Activated CD8-positive, alpha-beta T cell treated with anti-CD3 and anti-CD28 coated beads for 36 hours (primary cell): ENCODE measurements at regions not wholly inside any gene's neighbourhood (a gene's known extent, or its start where the extent isn't known, plus 50 kb on each side); places are given as distances from the start of the nearest gene placed in this dataset.

Experiments
- ATAC-seq: fragments of 200-7000 bp; cut with Tn5 transposase; one replicate; pipeline ENCODE4 v1.10.0; 2021; ENCODE audit warnings: mild to moderate bottlenecking, moderate library complexity
- CTCF ChIA-PET: fragments of 350-600 bp; sonication (Branson Sonifier 250); formaldehyde crosslinking; loops from one replicate; lab custom pipeline; 2021; ENCODE audit warnings: antibody characterized with exemption; lab: Charles Lee
- POLR2A ChIA-PET: fragments of 350-600 bp; sonication (Branson Sonifier 250); formaldehyde crosslinking; loops from one replicate; lab custom pipeline; 2021; ENCODE audit warnings: antibody characterized with exemption; lab: Charles Lee
- DNase-seq: peaks from one replicate; pipeline ENCODE4 v3.0.0-alpha.2; 2020
- H3K27ac Mint-ChIP-seq: one replicate; pipeline ENCODE4 v1.8.0; 2021; ENCODE audit warnings: mild to moderate bottlenecking, mixed read lengths
- H3K27me3 Mint-ChIP-seq: one replicate; pipeline ENCODE4 v1.8.0; 2021; ENCODE audit warnings: mixed read lengths
- H3K36me3 Mint-ChIP-seq: one replicate; pipeline ENCODE4 v1.8.0; 2021; ENCODE audit warnings: low read depth, mixed read lengths
- H3K4me1 Mint-ChIP-seq: one replicate; pipeline ENCODE4 v1.8.0; 2021; ENCODE audit warnings: low read depth, mixed read lengths
- H3K4me3 Mint-ChIP-seq: one replicate; pipeline ENCODE4 v1.8.0; 2021; ENCODE audit warnings: mild to moderate bottlenecking, moderate library complexity, mixed read lengths
- H3K9me3 Mint-ChIP-seq: one replicate; pipeline ENCODE4 v1.8.0; 2021; ENCODE audit warnings: mixed read lengths
- intact Hi-C: fragments of 100-400 bp; cut with micrococcal nuclease; formaldehyde crosslinking; loops from one replicate; pipeline ENCODE4 v1.10.0; 2022
- TF ChIP-seq, protein P1 (sequence below): fragments of 200-600 bp; IDR thresholded peaks from one replicate; pipeline ENCODE4 v1.8.0; 2022; ENCODE audit warnings: antibody characterized with exemption, mild to moderate bottlenecking

DNA sequence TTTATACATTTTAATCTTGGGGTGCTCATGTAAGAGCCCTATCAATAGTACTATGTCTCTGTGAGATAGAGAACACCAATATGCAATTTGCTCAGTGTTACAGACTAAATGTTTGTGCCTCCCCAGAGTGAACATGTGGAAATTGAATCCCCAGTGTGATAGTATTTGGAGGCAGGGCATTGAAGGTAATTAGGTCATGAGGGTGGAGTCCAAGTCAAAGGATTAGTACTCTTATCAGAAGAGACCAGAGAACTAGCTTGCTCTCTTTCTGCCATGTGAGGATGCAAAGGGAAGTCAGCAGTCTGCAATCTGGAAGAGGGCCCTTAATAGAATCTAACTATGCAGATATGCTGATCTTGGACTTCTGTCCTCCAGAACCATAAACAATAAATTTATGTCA, 1317.0 kb downstream of the STIM2 start:
- Mint-ChIP-seq H3K27me3 (no peaks in the 10 kb centered on the region), H3K36me3 (no peaks in the 10 kb centered on the region), H3K4me1 (no peaks in the 10 kb centered on the region), H3K27ac (no peak overlapping the region), H3K9me3 (peaks cover 6% of the 10 kb centered on the region), H3K4me3 (no peak overlapping the region)
- TF ChIP-seq, protein P1, sequence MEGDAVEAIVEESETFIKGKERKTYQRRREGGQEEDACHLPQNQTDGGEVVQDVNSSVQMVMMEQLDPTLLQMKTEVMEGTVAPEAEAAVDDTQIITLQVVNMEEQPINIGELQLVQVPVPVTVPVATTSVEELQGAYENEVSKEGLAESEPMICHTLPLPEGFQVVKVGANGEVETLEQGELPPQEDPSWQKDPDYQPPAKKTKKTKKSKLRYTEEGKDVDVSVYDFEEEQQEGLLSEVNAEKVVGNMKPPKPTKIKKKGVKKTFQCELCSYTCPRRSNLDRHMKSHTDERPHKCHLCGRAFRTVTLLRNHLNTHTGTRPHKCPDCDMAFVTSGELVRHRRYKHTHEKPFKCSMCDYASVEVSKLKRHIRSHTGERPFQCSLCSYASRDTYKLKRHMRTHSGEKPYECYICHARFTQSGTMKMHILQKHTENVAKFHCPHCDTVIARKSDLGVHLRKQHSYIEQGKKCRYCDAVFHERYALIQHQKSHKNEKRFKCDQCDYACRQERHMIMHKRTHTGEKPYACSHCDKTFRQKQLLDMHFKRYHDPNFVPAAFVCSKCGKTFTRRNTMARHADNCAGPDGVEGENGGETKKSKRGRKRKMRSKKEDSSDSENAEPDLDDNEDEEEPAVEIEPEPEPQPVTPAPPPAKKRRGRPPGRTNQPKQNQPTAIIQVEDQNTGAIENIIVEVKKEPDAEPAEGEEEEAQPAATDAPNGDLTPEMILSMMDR = no peak
- DNase-seq (no peak), ATAC-seq (no peak)
- ChIA-PET CTCF (no interaction called here), POLR2A (no interaction called here)
- intact Hi-C loops = no loop called here

DNA sequence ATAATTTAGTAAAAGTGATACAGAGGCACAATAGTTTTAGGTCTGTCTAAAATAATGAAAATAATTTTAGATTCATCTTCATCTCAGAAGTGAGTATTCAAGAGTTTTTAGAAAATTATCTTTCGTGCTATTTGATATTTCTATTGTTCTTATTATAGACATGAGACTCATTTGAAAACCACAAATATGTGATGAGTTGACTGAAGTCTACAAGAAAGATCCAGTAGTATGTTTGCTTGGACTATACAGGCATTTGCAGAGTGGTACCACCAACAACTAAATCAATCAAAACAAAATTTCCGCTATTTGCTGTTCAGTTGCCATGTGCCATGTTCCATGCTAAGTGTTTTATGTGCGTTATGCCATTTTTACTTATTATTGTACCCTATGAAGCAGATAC, 1318.5 kb downstream of the STIM2 start:
- Mint-ChIP-seq H3K4me1 (no peaks in the 10 kb centered on the region), H3K27me3 (no peaks in the 10 kb centered on the region), H3K36me3 (no peaks in the 10 kb centered on the region), H3K9me3 (peaks cover 10% of the 10 kb centered on the region), H3K27ac (no peak overlapping the region), H3K4me3 (no peak overlapping the region)
- ATAC-seq (no peak), DNase-seq (no peak)
- ChIA-PET POLR2A (no interaction called here), CTCF (no interaction called here)
- TF ChIP-seq, protein P1 = no peak
- intact Hi-C loops = no loop called here

DNA sequence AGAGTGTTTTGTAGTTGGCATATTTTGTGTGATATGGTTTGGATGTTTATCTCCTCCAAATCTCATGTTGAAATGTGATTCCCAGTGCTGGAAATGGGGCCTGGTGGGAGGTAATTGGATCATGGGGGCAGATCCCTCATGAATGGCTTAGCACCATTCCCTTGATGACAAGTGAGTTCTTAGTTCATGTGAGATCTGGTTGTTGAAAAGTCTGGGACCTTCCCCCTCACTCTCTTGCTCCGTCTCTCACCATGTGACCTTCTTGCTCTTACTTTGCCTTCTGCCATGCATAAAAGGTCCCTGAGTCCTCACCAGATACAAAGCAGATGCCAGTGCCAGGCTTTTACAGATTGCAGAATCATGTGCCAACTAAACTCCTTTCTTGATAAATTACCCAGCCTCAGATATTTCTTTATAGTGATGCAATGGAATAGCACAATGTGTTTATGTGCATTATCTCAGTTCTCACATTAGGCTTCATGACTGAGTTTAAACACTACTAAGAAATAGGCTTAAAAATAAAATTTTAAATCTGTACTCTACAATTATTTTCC, 1348.8 kb downstream of the STIM2 start:
- DNase-seq (no peak), ATAC-seq (no peak)
- Mint-ChIP-seq H3K4me3 (no peak overlapping the region), H3K9me3 (peaks cover 15% of the 10 kb centered on the region), H3K27me3 (no peaks in the 10 kb centered on the region), H3K36me3 (no peaks in the 10 kb centered on the region), H3K27ac (no peak overlapping the region), H3K4me1 (no peaks in the 10 kb centered on the region)
- intact Hi-C loops = no loop called here
- CTCF ChIA-PET = no interaction called here
- POLR2A ChIA-PET = no interaction called here
- TF ChIP-seq, protein P1 = no peak

DNA sequence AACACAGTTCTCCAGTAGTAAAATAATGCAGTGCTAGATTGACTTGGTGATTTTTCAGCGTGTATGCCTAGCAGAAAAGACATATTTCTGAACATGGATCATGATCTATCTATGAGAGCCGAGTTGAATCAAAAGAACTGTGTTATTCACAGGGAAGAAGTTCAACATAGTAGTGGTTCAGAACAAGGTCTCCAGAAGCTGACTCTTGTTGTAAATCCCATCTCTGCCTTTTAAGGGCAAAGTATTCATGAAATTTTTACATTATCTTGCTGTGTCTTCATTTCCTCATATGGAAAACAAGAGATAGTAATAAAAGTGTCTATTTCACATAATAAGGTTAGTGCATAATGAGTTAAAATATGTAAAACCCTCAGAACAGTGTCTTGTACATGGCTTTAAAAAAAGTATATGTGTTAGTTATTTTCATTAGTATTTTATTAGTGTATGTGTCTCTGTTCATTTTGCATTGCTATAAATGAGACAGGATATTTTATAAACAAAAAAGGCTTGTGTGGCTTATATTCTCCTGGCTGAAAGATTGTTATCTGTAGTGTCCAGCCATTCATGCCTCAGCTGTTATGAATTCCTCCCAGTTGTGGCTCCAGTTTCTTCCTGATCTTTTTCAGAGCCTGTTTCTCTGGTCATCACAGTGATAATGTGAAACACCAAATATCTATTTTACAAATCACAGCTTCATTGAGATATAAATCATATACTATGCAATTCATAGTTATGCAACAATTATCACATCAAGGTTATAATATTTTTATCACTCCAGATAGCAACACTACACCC, 1351.2 kb downstream of the STIM2 start:
- DNase-seq (no peak), ATAC-seq (no peak)
- TF ChIP-seq, protein P1 = no peak
- Mint-ChIP-seq H3K27ac (no peak overlapping the region), H3K27me3 (no peaks in the 10 kb centered on the region), H3K4me1 (no peaks in the 10 kb centered on the region), H3K36me3 (no peaks in the 10 kb centered on the region), H3K9me3 (peaks cover 6% of the 10 kb centered on the region), H3K4me3 (no peak overlapping the region)
- intact Hi-C loops = no loop called here
- ChIA-PET CTCF (no interaction called here), POLR2A (no interaction called here)

DNA sequence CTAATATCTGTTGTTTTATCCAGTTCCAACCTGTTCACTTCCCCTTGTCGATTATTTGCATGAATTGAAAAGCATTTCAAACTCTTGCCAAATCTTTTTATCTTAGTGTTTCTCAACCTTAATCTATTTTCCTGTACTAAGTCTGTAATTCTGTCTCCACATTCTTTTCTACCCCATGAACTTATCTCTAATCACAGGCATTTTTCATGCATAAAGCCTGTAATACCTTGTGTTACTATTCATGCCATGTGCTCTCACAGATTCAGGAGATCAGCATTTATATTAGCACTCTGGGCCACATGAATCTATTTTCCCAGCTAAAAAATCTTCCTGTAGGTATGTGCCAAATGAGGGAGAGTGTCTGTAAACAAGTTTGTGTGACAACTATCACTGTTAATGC, 1360.9 kb downstream of the STIM2 start:
- no peak overlapping the region for H3K4me3 Mint-ChIP-seq
- DNase-seq = no peak
- ATAC-seq = no peak
- TF ChIP-seq, protein P1 = no peak
- peaks cover 2% of the 10 kb centered on the region for H3K9me3 Mint-ChIP-seq
- no peaks in the 10 kb centered on the region for H3K27me3 Mint-ChIP-seq
- POLR2A ChIA-PET = no interaction called here
- CTCF ChIA-PET = no interaction called here
- H3K4me1 Mint-ChIP-seq = no peaks in the 10 kb centered on the region
- no peaks in the 10 kb centered on the region for H3K36me3 Mint-ChIP-seq
- intact Hi-C loops = no loop called here
- no peak overlapping the region for H3K27ac Mint-ChIP-seq
